LNCAP (cell line): ENCODE measurements at regions not wholly inside any gene's neighbourhood (a gene's known extent, or its start where the extent isn't known, plus 50 kb on each side); places are given as distances from the start of the nearest gene placed in this dataset.

ENCODE experiments used
- TF ChIP-seq, protein P1 (sequence below): fragments of 450-650 bp; IDR thresholded peaks from 2 replicates; pipeline ENCODE4 v1.5.1; 2017; ENCODE audit warnings: mild to moderate bottlenecking

DNA sequence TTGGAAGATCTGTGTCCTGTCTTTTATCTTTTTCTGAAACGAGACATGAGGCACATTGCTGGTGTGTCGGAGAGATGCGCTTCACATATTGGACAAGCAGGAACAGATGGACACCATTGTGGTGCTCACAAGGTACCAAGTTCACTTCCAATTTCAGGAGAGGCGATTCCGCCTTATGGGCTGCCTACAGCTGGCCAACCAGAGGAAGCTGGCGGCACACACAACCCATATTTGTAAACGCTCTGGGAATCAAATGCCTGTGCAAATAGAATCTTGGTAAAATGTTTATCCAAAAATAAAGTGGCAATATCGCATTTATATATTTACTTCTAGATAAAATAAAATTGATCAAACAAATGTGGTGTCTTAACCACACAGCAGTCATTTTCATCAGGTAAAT, 337.4 kb downstream of the TCERG1L start:
- TF ChIP-seq, protein P1, sequence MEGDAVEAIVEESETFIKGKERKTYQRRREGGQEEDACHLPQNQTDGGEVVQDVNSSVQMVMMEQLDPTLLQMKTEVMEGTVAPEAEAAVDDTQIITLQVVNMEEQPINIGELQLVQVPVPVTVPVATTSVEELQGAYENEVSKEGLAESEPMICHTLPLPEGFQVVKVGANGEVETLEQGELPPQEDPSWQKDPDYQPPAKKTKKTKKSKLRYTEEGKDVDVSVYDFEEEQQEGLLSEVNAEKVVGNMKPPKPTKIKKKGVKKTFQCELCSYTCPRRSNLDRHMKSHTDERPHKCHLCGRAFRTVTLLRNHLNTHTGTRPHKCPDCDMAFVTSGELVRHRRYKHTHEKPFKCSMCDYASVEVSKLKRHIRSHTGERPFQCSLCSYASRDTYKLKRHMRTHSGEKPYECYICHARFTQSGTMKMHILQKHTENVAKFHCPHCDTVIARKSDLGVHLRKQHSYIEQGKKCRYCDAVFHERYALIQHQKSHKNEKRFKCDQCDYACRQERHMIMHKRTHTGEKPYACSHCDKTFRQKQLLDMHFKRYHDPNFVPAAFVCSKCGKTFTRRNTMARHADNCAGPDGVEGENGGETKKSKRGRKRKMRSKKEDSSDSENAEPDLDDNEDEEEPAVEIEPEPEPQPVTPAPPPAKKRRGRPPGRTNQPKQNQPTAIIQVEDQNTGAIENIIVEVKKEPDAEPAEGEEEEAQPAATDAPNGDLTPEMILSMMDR = no peak

DNA sequence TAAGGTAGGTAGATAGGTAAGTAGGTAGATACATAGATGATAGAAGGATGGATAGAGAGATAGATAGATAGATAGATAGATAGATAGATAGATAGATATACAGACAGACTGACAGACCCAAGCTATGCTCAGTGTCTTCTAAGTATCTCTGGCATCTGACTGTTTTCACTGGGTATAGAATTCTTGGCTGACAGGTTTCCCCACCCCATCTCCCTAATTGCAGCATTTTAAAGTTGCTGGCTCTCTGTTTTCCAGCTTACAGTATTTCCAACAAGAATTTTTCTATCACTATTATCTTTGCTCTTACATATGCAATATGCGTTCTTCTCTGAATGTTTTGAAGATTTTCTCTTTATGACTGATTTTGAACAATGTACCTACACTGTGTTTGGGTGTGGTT, 328.7 kb downstream of the TCERG1L start:
- TF ChIP-seq, protein P1 = no peak

DNA sequence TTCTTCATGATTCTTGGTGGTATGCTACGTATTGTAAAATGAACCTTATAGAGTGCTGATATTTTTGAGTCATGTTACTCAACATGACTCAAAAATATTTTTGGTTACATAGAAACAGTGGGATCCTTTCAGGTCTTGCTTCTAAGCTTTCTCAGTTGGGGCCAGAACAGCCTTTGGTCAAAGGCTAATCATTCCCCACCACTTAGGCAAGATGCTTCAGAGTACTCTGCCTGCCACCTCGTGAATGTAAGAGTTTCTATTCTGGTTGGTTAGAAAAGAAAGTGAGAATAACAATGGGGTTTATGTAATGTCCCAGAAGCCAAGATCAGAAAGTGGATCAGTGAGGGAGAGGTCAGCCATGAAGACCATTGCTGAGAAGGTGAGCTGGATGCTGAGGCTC, 327.8 kb downstream of the TCERG1L start:
- TF ChIP-seq, protein P1 = no peak

DNA sequence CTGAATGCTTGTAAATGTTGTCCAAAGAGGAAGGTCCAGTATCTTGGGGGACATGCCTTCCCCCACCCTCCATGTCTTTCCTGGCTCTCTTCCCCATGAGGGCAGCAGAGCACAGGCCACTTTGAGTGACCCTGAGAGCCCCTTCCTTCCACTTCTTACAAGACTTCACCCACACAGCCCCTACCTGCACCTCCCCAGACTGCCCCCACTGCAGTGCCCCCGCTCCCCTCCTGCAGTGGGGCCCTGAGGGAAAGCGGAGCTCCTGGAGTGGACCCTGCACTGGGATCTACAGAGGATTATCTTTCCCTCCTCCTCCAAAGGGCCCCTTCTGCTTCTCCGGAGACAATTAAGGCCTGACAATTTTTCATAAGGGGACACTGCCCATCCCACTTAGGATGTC, 326.8 kb downstream of the TCERG1L start:
- TF ChIP-seq, protein P1 = no peak

DNA sequence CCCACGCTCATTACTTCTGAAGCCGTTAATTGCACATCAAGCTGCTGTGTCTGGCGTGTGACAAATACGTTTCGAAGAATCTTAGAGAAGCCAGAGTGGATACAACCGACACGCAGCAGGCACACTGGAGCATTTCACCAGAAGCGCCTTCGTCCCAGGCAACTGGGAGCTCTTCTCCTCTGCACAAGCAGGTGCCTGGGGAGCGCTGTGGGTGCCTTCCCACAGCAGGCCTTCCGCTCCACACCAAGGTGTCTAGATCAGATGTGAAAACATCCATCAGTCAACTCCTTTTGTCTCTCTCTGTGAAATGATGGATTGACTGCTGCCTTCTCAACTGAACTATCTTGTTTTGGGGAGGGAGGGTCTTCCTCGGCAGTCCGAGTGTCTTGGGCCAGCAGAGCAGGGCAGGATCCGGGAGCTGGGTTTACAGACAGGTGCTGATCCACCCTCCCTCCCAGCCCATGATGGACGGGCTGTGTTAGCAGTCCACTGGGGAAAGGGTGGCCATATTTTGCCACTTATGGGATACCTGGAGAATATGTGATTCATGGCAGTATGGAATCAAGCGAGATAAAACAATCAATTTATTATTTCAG, 326.3 kb downstream of the TCERG1L start:
- TF ChIP-seq, protein P1 = no peak

DNA sequence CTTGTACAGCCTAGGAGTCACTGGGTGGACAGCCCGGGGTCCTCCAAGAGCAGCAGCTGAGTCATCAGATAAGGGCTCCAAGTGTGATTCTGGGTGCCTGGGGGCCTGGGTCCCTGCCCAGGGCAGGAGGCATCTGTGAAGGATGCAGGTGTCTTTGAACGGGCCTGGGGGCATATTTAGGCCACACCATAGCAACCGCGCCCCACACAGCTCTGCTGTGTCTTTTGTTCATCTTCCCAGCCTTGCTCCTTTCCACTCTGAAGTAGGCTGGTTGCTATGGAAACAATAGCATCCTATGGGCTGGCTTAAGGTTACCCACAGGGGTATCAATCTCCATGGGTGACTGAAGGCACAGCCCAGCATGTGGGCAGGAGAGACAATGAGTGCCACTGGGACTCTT, 324.7 kb downstream of the TCERG1L start:
- TF ChIP-seq, protein P1 = no peak

DNA sequence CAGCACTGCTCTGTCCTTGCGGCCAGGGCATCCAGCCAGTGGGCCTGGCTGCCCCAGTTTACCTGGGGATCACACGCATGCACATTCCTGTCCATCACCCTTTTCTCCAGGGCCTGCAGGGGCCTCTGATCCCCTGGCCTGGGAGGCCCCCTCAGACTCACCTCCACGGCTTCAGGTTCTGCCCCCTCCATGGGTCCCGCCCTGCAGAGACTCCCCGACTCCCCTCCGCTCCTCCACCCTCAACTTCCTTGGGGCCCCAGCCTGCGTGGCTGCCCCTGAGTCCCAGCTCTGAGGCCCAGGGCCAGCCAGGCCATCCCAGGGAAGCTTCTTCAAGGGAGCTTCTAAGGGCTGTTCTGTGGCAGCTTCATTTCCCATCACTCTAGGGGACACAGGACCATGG, 324.1 kb downstream of the TCERG1L start:
- TF ChIP-seq, protein P1 = no peak

DNA sequence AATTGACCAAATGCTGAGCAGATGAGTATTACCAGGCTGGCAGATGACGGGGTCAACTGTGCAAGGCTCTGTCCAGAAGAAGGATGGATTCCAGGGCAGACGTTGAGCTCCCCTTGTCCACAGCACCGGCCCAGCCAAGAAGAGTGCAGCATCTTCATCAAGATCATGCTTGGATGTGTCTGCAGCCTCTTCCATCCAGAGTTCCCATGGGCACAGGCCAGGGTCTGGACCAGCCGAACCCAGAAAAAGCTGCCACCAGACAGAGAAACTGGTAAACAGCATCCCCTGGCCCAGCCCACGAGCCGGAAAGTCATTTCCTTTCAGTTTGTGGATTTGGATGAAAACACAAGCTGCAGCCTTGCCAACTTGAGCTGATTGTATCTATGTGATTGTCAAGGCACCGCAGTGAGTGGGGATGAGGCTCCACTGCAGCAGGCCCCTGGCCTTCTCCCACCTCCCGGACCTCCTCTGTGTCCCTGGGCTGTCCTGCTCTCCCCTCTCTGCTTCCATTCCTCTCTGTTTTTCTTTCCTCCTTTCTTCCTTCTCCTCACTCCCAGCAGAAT, 321.8 kb downstream of the TCERG1L start:
- TF ChIP-seq, protein P1 = no peak
